AG09319 (cell line): ENCODE measurements at regions not wholly inside any gene's neighbourhood (a gene's known extent, or its start where the extent isn't known, plus 50 kb on each side); places are given as distances from the start of the nearest gene placed in this dataset.
"Not testable (repeated sequence)": the region's sequence is repeated elsewhere in the genome, so short reads cannot be mapped to it uniquely, and the experiment has no call there.

Source experiments
- DNase-seq: peaks from one replicate; pipeline ENCODE4 v3.0.0-alpha.2; 2010; ENCODE audit warnings: low read depth; ENCODE audit errors: extremely low read depth
- CTCF ChIP-seq: IDR thresholded peaks from 2 replicates; pipeline ENCODE4 v1.5.1; 2011; ENCODE audit warnings: low read depth, mild to moderate bottlenecking, inconsistent platforms, low read length, moderate library complexity

- TF ChIP-seq CTCF, result no peak
- DNase-seq, result no peak
Measured at GRCh38 chr10:9382533-9382866, 1328.0 kb downstream of the GATA3 start.

GRCh38 chr10:9390516-9390915 is 1336.0 kb downstream of the GATA3 start:
- no peak for DNase-seq
- TF ChIP-seq CTCF, result no peak

- no peak for TF ChIP-seq CTCF
- no peak for DNase-seq
Measured at GRCh38 chr10:9399275-9399983, 1344.9 kb downstream of the GATA3 start.

DNA sequence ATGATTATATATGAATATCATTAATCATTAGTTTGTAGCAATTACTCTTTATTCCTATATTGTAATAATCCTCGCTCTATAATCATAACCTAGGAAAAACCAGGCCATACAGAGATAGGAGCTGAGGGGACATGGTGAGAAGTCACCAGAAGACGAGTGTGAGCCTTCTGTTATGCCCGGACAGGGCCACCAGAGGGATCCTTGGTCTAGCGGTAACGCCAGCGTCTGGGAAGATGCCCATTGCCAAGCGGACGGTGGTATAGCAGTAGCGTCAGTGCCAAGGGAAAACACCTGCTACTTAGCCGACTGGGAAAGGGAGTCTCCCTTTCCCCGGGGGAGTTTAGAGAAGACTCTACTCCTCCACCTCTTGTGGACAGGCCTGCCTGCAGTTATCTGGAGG is 1347.6 kb downstream of the GATA3 start:
- DNase-seq, result not testable (repeated sequence)

GRCh38 chr10:9402507-9403195 is 1348.2 kb downstream of the GATA3 start:
- not testable (repeated sequence) for DNase-seq

- DNase-seq, result not testable (repeated sequence)
Measured at GRCh38 chr10:9407201-9407600, 1352.7 kb downstream of the GATA3 start.

DNA sequence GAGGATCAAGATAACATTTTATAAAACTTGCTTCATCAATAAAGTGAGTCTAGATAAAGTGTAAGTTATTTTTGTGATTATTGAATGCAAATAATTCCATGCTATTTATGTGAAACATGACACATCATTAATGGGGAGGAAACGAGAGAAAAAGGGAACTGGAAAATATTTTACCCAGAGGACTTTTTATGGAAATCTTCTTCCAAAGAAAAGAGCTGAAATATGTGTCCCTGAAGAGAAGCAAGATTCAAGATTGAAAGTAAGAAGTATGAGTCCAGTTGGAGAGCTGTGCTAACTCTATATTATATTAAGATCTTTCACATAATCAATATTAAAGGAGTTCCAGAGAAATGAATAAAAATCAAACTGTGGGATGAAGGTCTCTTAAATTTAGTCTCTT is 1361.8 kb downstream of the GATA3 start:
- no peak for TF ChIP-seq CTCF
- no peak for DNase-seq

GRCh38 chr10:9419757-9420156 is 1365.3 kb downstream of the GATA3 start:
- DNase-seq, result no peak
- TF ChIP-seq CTCF, result no peak

GRCh38 chr10:9427209-9427608 is 1372.7 kb downstream of the GATA3 start:
- no peak for DNase-seq
- TF ChIP-seq CTCF, result no peak
